GM19397 (cell line): ENCODE measurements at regions not wholly inside any gene's neighbourhood (a gene's known extent, or its start where the extent isn't known, plus 50 kb on each side); places are given as distances from the start of the nearest gene placed in this dataset.

Experiments
- ATAC-seq: cut with Tn5 transposase; IDR thresholded peaks from one replicate; pipeline ENCODE4 v1.9.1; 2021; ENCODE audit warnings: mild to moderate bottlenecking, moderate library complexity; ENCODE audit not compliant: unreplicated experiment

- no peak for ATAC-seq
These were observed 859.8 kb downstream of the TRIB2 start for GRCh38 chr2:13576406-13577036.

- ATAC-seq, result no peak
These were observed 861.8 kb downstream of the TRIB2 start for GRCh38 chr2:13578547-13578946.

GRCh38 chr2:13581471-13581870, 864.7 kb downstream of the TRIB2 start:
- ATAC-seq, result no peak

- no peak for ATAC-seq
These were observed 866.9 kb downstream of the TRIB2 start for GRCh38 chr2:13583609-13584008.

- no peak for ATAC-seq
These were observed 867.3 kb downstream of the TRIB2 start for GRCh38 chr2:13584020-13584419.

- ATAC-seq, result no peak
These were observed 869.0 kb downstream of the TRIB2 start for GRCh38 chr2:13585732-13586131.

GRCh38 chr2:13596233-13596632, 879.5 kb downstream of the TRIB2 start:
- no peak for ATAC-seq

- no peak for ATAC-seq
These were observed 880.4 kb downstream of the TRIB2 start for GRCh38 chr2:13597176-13597575.

GRCh38 chr2:13601506-13601905, 884.8 kb downstream of the TRIB2 start:
- ATAC-seq, result no peak

GRCh38 chr2:13604951-13605661, 888.4 kb downstream of the TRIB2 start:
- no peak for ATAC-seq

- no peak for ATAC-seq
These were observed 890.4 kb downstream of the TRIB2 start for GRCh38 chr2:13607139-13607538.

- no peak for ATAC-seq
These were observed 895.2 kb downstream of the TRIB2 start for GRCh38 chr2:13611939-13612338.

- no peak for ATAC-seq
These were observed 899.3 kb downstream of the TRIB2 start for GRCh38 chr2:13616059-13616458.

GRCh38 chr2:13616616-13617015, 899.9 kb downstream of the TRIB2 start:
- no peak for ATAC-seq

- ATAC-seq, result no peak
These were observed 911.4 kb downstream of the TRIB2 start for GRCh38 chr2:13628122-13628521.

- ATAC-seq, result no peak
These were observed 921.4 kb downstream of the TRIB2 start for GRCh38 chr2:13638181-13638580.

GRCh38 chr2:13649918-13650317, 933.2 kb downstream of the TRIB2 start:
- ATAC-seq, result no peak

GRCh38 chr2:13650586-13651180, 933.9 kb downstream of the TRIB2 start:
- ATAC-seq, result no peak

GRCh38 chr2:13651684-13652131, 935.0 kb downstream of the TRIB2 start:
- ATAC-seq, result peak; percentile 67

- ATAC-seq, result no peak
These were observed 936.0 kb downstream of the TRIB2 start for GRCh38 chr2:13652531-13653313.

GRCh38 chr2:13654416-13654815, 937.7 kb downstream of the TRIB2 start:
- ATAC-seq, result no peak
